ENCODE measurements at regions not wholly inside any gene's neighbourhood (a gene's known extent, or its start where the extent isn't known, plus 50 kb on each side); places are given as distances from the start of the nearest gene placed in this dataset.
A peak's percentile ranks its signal among the peaks of the same experiment; 100 is the strongest.

GRCh38 chr15:46636206-46636605, 1001.4 kb downstream of the SQOR start:
- Histone ChIP-seq H3K4me3 (no peak overlapping the region), H3K9me3 (no peaks in the 10 kb centered on the region), H3K27me3 (no peaks in the 10 kb centered on the region), H3K4me1 (no peaks in the 10 kb centered on the region), H3K36me3 (no peaks in the 10 kb centered on the region), H3K9ac (ENCODE audit: low read depth in 2 of 2, low read length in 2 of 2) (no peak overlapping the region), H3K27ac (no peak overlapping the region)
- no peak for DNase-seq
- TF ChIP-seq, protein P1, sequence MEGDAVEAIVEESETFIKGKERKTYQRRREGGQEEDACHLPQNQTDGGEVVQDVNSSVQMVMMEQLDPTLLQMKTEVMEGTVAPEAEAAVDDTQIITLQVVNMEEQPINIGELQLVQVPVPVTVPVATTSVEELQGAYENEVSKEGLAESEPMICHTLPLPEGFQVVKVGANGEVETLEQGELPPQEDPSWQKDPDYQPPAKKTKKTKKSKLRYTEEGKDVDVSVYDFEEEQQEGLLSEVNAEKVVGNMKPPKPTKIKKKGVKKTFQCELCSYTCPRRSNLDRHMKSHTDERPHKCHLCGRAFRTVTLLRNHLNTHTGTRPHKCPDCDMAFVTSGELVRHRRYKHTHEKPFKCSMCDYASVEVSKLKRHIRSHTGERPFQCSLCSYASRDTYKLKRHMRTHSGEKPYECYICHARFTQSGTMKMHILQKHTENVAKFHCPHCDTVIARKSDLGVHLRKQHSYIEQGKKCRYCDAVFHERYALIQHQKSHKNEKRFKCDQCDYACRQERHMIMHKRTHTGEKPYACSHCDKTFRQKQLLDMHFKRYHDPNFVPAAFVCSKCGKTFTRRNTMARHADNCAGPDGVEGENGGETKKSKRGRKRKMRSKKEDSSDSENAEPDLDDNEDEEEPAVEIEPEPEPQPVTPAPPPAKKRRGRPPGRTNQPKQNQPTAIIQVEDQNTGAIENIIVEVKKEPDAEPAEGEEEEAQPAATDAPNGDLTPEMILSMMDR (IDR thresholded peaks at IDR 0.05), result no peak
- intact Hi-C loops (cut with DNase I), result no loop called here

GRCh38 chr15:46644501-46645481, 1010.0 kb downstream of the SQOR start:
- H3K27me3 ChIP-seq, result no peaks in the 10 kb centered on the region
- intact Hi-C loops (cut with DNase I), result no loop called here
- H3K27ac ChIP-seq, result peak overlapping the region; percentile 2
- H3K4me1 ChIP-seq, result peaks cover 4% of the 10 kb centered on the region
- no peak overlapping the region for H3K9ac ChIP-seq (ENCODE audit: low read depth in 2 of 2, low read length in 2 of 2)
- no peaks in the 10 kb centered on the region for H3K36me3 ChIP-seq
- no peak for DNase-seq
- TF ChIP-seq, protein P1 (IDR thresholded peaks at IDR 0.05), result no peak
- H3K4me3 ChIP-seq, result no peak overlapping the region
- no peaks in the 10 kb centered on the region for H3K9me3 ChIP-seq

GRCh38 chr15:46646490-46646889, 1011.7 kb downstream of the SQOR start:
- Histone ChIP-seq H3K36me3 (no peaks in the 10 kb centered on the region), H3K4me1 (peaks cover 4% of the 10 kb centered on the region), H3K9ac (ENCODE audit: low read depth in 2 of 2, low read length in 2 of 2) (no peak overlapping the region), H3K27ac (no peak overlapping the region), H3K27me3 (no peaks in the 10 kb centered on the region), H3K4me3 (no peak overlapping the region), H3K9me3 (no peaks in the 10 kb centered on the region)
- TF ChIP-seq, protein P1 (IDR thresholded peaks at IDR 0.05), result no peak
- intact Hi-C loops (cut with DNase I), result no loop called here
- no peak for DNase-seq

DNA sequence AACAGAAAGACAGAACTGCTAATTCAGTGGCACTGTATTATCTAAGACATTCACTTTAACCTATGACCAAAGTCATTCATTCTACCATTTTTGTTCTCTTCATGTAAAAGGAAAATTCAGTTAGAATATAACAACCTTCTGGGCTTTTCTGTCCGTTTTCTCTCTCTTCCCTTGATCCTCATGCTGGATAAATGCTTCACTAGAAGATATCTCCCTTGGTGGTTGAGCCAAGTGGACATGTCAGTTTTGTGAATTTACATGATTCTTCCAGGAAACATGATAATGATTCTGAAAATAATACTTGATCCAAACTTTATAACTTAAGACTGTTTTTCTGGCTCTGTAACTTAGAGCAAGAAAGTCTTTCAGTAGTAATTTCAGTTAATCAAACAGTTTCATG, 1012.2 kb downstream of the SQOR start:
- H3K4me1 ChIP-seq, result peaks cover 4% of the 10 kb centered on the region
- no peak for DNase-seq
- no peaks in the 10 kb centered on the region for H3K9me3 ChIP-seq
- intact Hi-C loops (cut with DNase I), result no loop called here
- H3K36me3 ChIP-seq, result no peaks in the 10 kb centered on the region
- no peak overlapping the region for H3K27ac ChIP-seq
- no peak overlapping the region for H3K9ac ChIP-seq (ENCODE audit: low read depth in 2 of 2, low read length in 2 of 2)
- no peak overlapping the region for H3K4me3 ChIP-seq
- TF ChIP-seq, protein P1 (IDR thresholded peaks at IDR 0.05), result no peak
- H3K27me3 ChIP-seq, result no peaks in the 10 kb centered on the region

GRCh38 chr15:46652266-46652665, 1017.4 kb downstream of the SQOR start:
- TF ChIP-seq, protein P1 (IDR thresholded peaks at IDR 0.05), result no peak
- no peaks in the 10 kb centered on the region for H3K9me3 ChIP-seq

More at GRCh38 chr15:46652266-46652665, 1017.4 kb downstream of the SQOR start:
- intact Hi-C loops (cut with DNase I), result no loop called here
- Histone ChIP-seq H3K27me3 (no peaks in the 10 kb centered on the region), H3K4me3 (no peak overlapping the region), H3K4me1 (no peaks in the 10 kb centered on the region), H3K27ac (no peak overlapping the region), H3K9ac (ENCODE audit: low read depth in 2 of 2, low read length in 2 of 2) (no peak overlapping the region), H3K36me3 (no peaks in the 10 kb centered on the region)
- no peak for DNase-seq

Data from colonic mucosa (tissue), 4 donors.